Loucy (cell line): ENCODE measurements at regions not wholly inside any gene's neighbourhood (a gene's known extent, or its start where the extent isn't known, plus 50 kb on each side); places are given as distances from the start of the nearest gene placed in this dataset.

Experiments
- H2AFZ ChIP-seq: fragments of 200-600 bp; sonication (generic); 2 replicates; pipeline ENCODE4 v1.6.0; 2016; ENCODE audit warnings: antibody characterized with exemption, mild to moderate bottlenecking, low read length, moderate library complexity
- H3F3A ChIP-seq: fragments of 200-600 bp; 2 replicates; pipeline ENCODE4 v1.6.0; 2016; ENCODE audit warnings: antibody characterized with exemption, low read depth, mild to moderate bottlenecking
- H3K27me3 ChIP-seq: fragments of 200-600 bp; sonication (generic); 2 replicates; pipeline ENCODE4 v1.6.1; 2014; ENCODE audit warnings: low read length, mild to moderate bottlenecking; ENCODE audit not compliant: insufficient read depth, poor library complexity, severe bottlenecking
- H3K36me3 ChIP-seq: fragments of 200-600 bp; sonication (generic); 2 replicates; pipeline ENCODE4 v1.6.1; 2016; ENCODE audit warnings: low read length; ENCODE audit not compliant: insufficient read depth
- H3K4me1 ChIP-seq: fragments of 200-600 bp; sonication (generic); 2 replicates; pipeline ENCODE4 v1.5.1; 2014; ENCODE audit warnings: low read length, mild to moderate bottlenecking; ENCODE audit not compliant: insufficient read depth, poor library complexity, severe bottlenecking
- H3K4me2 ChIP-seq: fragments of 200-600 bp; sonication (generic); 2 replicates; pipeline ENCODE4 v1.6.0; 2014; ENCODE audit warnings: antibody characterized with exemption, low read length, low read depth, mild to moderate bottlenecking; ENCODE audit not compliant: poor library complexity, severe bottlenecking
- H3K4me3 ChIP-seq: fragments of 200-600 bp; sonication (generic); 2 replicates; pipeline ENCODE4 v1.5.1; 2014; ENCODE audit warnings: low read length, mild to moderate bottlenecking, mixed read lengths; ENCODE audit not compliant: poor library complexity, severe bottlenecking
- H3K79me2 ChIP-seq: fragments of 200-600 bp; sonication (generic); 2 replicates; pipeline ENCODE4 v1.6.1; 2014; ENCODE audit warnings: low read length; ENCODE audit not compliant: insufficient read depth
- H3K9ac ChIP-seq: fragments of 200-600 bp; sonication (generic); 2 replicates; pipeline ENCODE4 v1.6.0; 2014; ENCODE audit warnings: mild to moderate bottlenecking, low read depth, low read length, moderate library complexity; ENCODE audit not compliant: poor library complexity, severe bottlenecking
- H3K9me2 ChIP-seq: fragments of 200-600 bp; sonication (generic); replicated peaks from 2 replicates; pipeline ENCODE4 v1.6.1; 2016; ENCODE audit warnings: low read depth, low read length, mixed read lengths
- H3K9me3 ChIP-seq: fragments of 200-600 bp; sonication (generic); 2 replicates; pipeline ENCODE4 v1.6.1; 2014; ENCODE audit warnings: mild to moderate bottlenecking, antibody characterized with exemption, low read length, low read depth; ENCODE audit not compliant: insufficient read depth
- H4K20me1 ChIP-seq: fragments of 200-600 bp; sonication (generic); 2 replicates; pipeline ENCODE4 v1.6.0; 2014; ENCODE audit warnings: antibody characterized with exemption, low read length, mild to moderate bottlenecking; ENCODE audit not compliant: insufficient read depth, poor library complexity, severe bottlenecking
- CTCF ChIP-seq: fragments of 200-600 bp; sonication (generic); conservative IDR thresholded peaks from 2 replicates; pipeline ENCODE4 v1.5.1; 2014; ENCODE audit warnings: mild to moderate bottlenecking, antibody characterized with exemption, low read length
- EZH2phosphoT487 ChIP-seq: fragments of 200-600 bp; IDR thresholded peaks from 2 replicates; pipeline ENCODE4 v1.6.1; 2018; ENCODE audit warnings: antibody characterized with exemption, mild to moderate bottlenecking, moderate library complexity, borderline replicate concordance

- H2AFZ ChIP-seq, result no peak overlapping the region
- no peak overlapping the region for H3K9ac ChIP-seq
- H3K9me2 ChIP-seq, result no peaks in the 10 kb centered on the region
- no peaks in the 10 kb centered on the region for H4K20me1 ChIP-seq
- no peaks in the 10 kb centered on the region for H3F3A ChIP-seq
- peaks cover 23% of the 10 kb centered on the region for H3K4me1 ChIP-seq
- H3K36me3 ChIP-seq, result no peaks in the 10 kb centered on the region
- no peak overlapping the region for H3K4me3 ChIP-seq
- no peaks in the 10 kb centered on the region for H3K79me2 ChIP-seq
- no peak for TF ChIP-seq CTCF
- TF ChIP-seq EZH2phosphoT487, result no peak
- no peaks in the 10 kb centered on the region for H3K9me3 ChIP-seq
- no peaks in the 10 kb centered on the region for H3K27me3 ChIP-seq
- no peak overlapping the region for H3K4me2 ChIP-seq
Measured at GRCh38 chr5:88396751-88397281, 128.2 kb upstream of the TMEM161B start.

- Histone ChIP-seq H3K9me2 (no peaks in the 10 kb centered on the region), H3F3A (no peaks in the 10 kb centered on the region), H3K79me2 (no peaks in the 10 kb centered on the region), H3K4me2 (no peak overlapping the region), H3K4me3 (no peak overlapping the region), H2AFZ (no peak overlapping the region), H3K9ac (no peak overlapping the region), H3K36me3 (no peaks in the 10 kb centered on the region), H4K20me1 (no peaks in the 10 kb centered on the region), H3K27me3 (no peaks in the 10 kb centered on the region), H3K4me1 (peaks cover 23% of the 10 kb centered on the region), H3K9me3 (no peaks in the 10 kb centered on the region)
- TF ChIP-seq EZH2phosphoT487 (no peak), CTCF (no peak)
Measured at GRCh38 chr5:88396000-88396535, 127.4 kb upstream of the TMEM161B start.

GRCh38 chr5:88395264-88395663 is 126.6 kb upstream of the TMEM161B start:
- H3K79me2 ChIP-seq, result no peaks in the 10 kb centered on the region
- no peaks in the 10 kb centered on the region for H3K9me2 ChIP-seq
- H3K9me3 ChIP-seq, result no peaks in the 10 kb centered on the region
- no peak overlapping the region for H2AFZ ChIP-seq
- no peak for TF ChIP-seq EZH2phosphoT487
- no peak for TF ChIP-seq CTCF
- no peaks in the 10 kb centered on the region for H3F3A ChIP-seq
- H4K20me1 ChIP-seq, result no peaks in the 10 kb centered on the region
- peaks cover 24% of the 10 kb centered on the region for H3K4me1 ChIP-seq
- H3K27me3 ChIP-seq, result no peaks in the 10 kb centered on the region
- H3K36me3 ChIP-seq, result no peaks in the 10 kb centered on the region
- H3K4me3 ChIP-seq, result no peak overlapping the region
- H3K4me2 ChIP-seq, result no peak overlapping the region
- H3K9ac ChIP-seq, result no peak overlapping the region
